Naive thymus-derived CD4-positive, alpha-beta T cell (primary cell): ENCODE measurements at regions not wholly inside any gene's neighbourhood (a gene's known extent, or its start where the extent isn't known, plus 50 kb on each side); places are given as distances from the start of the nearest gene placed in this dataset.

Source experiments
- ATAC-seq: fragments of 150-1000 bp; cut with Tn5 transposase; 2 replicates; pipeline ENCODE4 v1.10.0; 2021; ENCODE audit warnings: mild to moderate bottlenecking, moderate library complexity
- CTCF ChIA-PET: fragments of 350-600 bp; sonication (Branson Sonifier 250); formaldehyde crosslinking; loops from one replicate; lab custom pipeline; 2021; ENCODE audit warnings: antibody characterized with exemption; lab: Charles Lee
- POLR2A ChIA-PET: fragments of 350-600 bp; sonication (Branson Sonifier 250); formaldehyde crosslinking; loops from one replicate; lab custom pipeline; 2021; ENCODE audit warnings: antibody characterized with exemption, inconsistent platforms; lab: Charles Lee
- DNase-seq, 9 donors: peaks; one replicate each; pipeline versions ENCODE4 v3.0.0 to v3.0.0-alpha.2; 2020 to 2022; ENCODE audit warnings: mixed read lengths in 1 of 9
- H3K27ac ChIP-seq: one replicate; pipeline ENCODE4 v1.7.0; 2013; ENCODE audit warnings: mild to moderate bottlenecking, low read depth, low read length, moderate library complexity
- H3K27me3 ChIP-seq, 2 donors: one replicate each; pipeline ENCODE4 v1.7.0; 2013; ENCODE audit warnings: low read length in 2 of 2, mild to moderate bottlenecking in 2 of 2, moderate library complexity in 2 of 2; ENCODE audit not compliant: control insufficient read depth in 2 of 2, insufficient read depth in 2 of 2
- H3K36me3 ChIP-seq, 3 experiments: 1 replicate in 2 of 3; 2 replicates in 1 of 3; pipeline ENCODE4 v1.7.0; 2013; ENCODE audit warnings: low read length in 3 of 3, mild to moderate bottlenecking in 3 of 3, moderate library complexity in 1 of 3; ENCODE audit not compliant: insufficient read depth in 3 of 3, control insufficient read depth in 2 of 3
- H3K4me1 ChIP-seq, 2 donors: one replicate each; pipeline ENCODE4 v1.7.0; 2013; ENCODE audit warnings: low read length in 2 of 2, mild to moderate bottlenecking in 2 of 2, moderate library complexity in 1 of 2; ENCODE audit not compliant: control insufficient read depth in 2 of 2, insufficient read depth in 2 of 2
- H3K4me3 ChIP-seq: 2 replicates; pipeline ENCODE4 v1.7.0; 2013; ENCODE audit warnings: mild to moderate bottlenecking, low read length
- H3K9me3 ChIP-seq, 3 experiments: 1 replicate in 2 of 3; 2 replicates in 1 of 3; pipeline ENCODE4 v1.7.0; 2013; ENCODE audit warnings: low read length in 3 of 3; ENCODE audit not compliant: control insufficient read depth in 2 of 3
- H3K27ac Mint-ChIP-seq, 9 donors: one replicate each; pipeline ENCODE4 v1.8.0; 2020 to 2022; ENCODE audit warnings: mixed read lengths in 9 of 9, mild to moderate bottlenecking in 8 of 9, moderate library complexity in 5 of 9, inconsistent platforms in 2 of 9
- H3K27me3 Mint-ChIP-seq, 5 donors: one replicate each; pipeline ENCODE4 v1.8.0; 2021 to 2022; ENCODE audit warnings: mixed read lengths in 5 of 5, mild to moderate bottlenecking in 1 of 5
- H3K36me3 Mint-ChIP-seq, 5 donors: one replicate each; pipeline ENCODE4 v1.8.0; 2020 to 2022; ENCODE audit warnings: mixed read lengths in 5 of 5, mild to moderate bottlenecking in 3 of 5, inconsistent platforms in 1 of 5
- H3K4me1 Mint-ChIP-seq, 7 donors: one replicate each; pipeline ENCODE4 v1.8.0; 2020 to 2022; ENCODE audit warnings: mixed read lengths in 7 of 7, mild to moderate bottlenecking in 3 of 7, inconsistent platforms in 1 of 7
- H3K4me3 Mint-ChIP-seq, 10 donors: one replicate each; pipeline ENCODE4 v1.8.0; 2020 to 2022; ENCODE audit warnings: mild to moderate bottlenecking in 10 of 10, mixed read lengths in 10 of 10, moderate library complexity in 6 of 10, inconsistent platforms in 2 of 10
- H3K9me3 Mint-ChIP-seq, 11 donors: one replicate each; pipeline ENCODE4 v1.8.0; 2020 to 2022; ENCODE audit warnings: mixed read lengths in 11 of 11, mild to moderate bottlenecking in 4 of 11, inconsistent platforms in 1 of 11, moderate library complexity in 1 of 11
- intact Hi-C, 2 donors: fragments of 100-400 bp; cut with micrococcal nuclease; formaldehyde crosslinking; loops; one replicate each; pipeline ENCODE4 v1.15.1; 2023

DNA sequence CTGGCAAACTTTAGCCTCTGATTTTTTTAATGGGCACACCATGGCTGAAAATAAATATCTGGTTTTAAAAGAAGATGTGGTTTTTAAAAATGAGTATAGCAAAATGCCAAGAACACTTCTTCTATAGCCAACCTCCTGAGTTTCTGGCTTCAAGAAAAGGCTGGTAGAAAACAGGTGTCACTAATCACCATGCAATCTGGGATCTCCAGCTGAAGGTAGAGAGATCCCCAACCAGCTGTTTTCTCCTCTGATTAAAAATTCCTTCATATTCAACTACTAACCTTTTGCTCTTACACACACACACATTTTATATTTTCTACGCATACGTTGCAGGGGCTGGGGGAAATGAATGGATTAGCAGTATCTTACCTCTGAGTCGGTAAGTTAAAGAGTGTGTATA lies 279.6 kb upstream of the ROBO2 start:
- H3K9me3 Mint-ChIP-seq, result peaks cover 0 to 19% (median 5%) of the 10 kb centered on the region in 11 donors
- ChIA-PET POLR2A (no interaction called here), CTCF (interaction anchor here (0.7 kb wide), 1 partner anchor 50 kb away, joined by 3 read pairs; no protein-coding TSS in a partner anchor)
- no peaks in the 10 kb centered on the region for H3K4me1 ChIP-seq
- H3K36me3 ChIP-seq, result no peaks in the 10 kb centered on the region
- no peak overlapping the region for H3K27ac ChIP-seq
- H3K27ac Mint-ChIP-seq, result no peak overlapping the region
- H3K4me3 ChIP-seq, result no peak overlapping the region
- H3K4me3 Mint-ChIP-seq, result no peak overlapping the region
- no peaks in the 10 kb centered on the region for H3K9me3 ChIP-seq
- intact Hi-C loops, result no loop called here
- no peaks in the 10 kb centered on the region for H3K36me3 Mint-ChIP-seq
- no peak for ATAC-seq
- no peaks in the 10 kb centered on the region for H3K27me3 Mint-ChIP-seq
- no peak for DNase-seq
- no peaks in the 10 kb centered on the region for H3K4me1 Mint-ChIP-seq
- H3K27me3 ChIP-seq, result no peaks in the 10 kb centered on the region

GRCh38 chr3:76765511-76765910 lies 274.4 kb upstream of the ROBO2 start:
- no peaks in the 10 kb centered on the region for H3K27me3 ChIP-seq
- H3K4me3 Mint-ChIP-seq, result no peak overlapping the region
- no peaks in the 10 kb centered on the region for H3K4me1 ChIP-seq
- H3K27ac Mint-ChIP-seq, result no peak overlapping the region
- H3K36me3 Mint-ChIP-seq, result no peaks in the 10 kb centered on the region
- no peak for DNase-seq
- no peaks in the 10 kb centered on the region for H3K4me1 Mint-ChIP-seq
- ATAC-seq, result no peak
- no peaks in the 10 kb centered on the region for H3K9me3 ChIP-seq
- no peak overlapping the region for H3K27ac ChIP-seq
- H3K4me3 ChIP-seq, result no peak overlapping the region
- ChIA-PET CTCF (no interaction called here), POLR2A (no interaction called here)
- intact Hi-C loops, result no loop called here
- peaks cover 0 to 27% (median 4%) of the 10 kb centered on the region in 11 donors for H3K9me3 Mint-ChIP-seq
- no peaks in the 10 kb centered on the region for H3K27me3 Mint-ChIP-seq
- H3K36me3 ChIP-seq, result no peaks in the 10 kb centered on the region

GRCh38 chr3:76768912-76769311 lies 271.0 kb upstream of the ROBO2 start:
- Mint-ChIP-seq H3K9me3 (peaks cover 0 to 30% (median 4%) of the 10 kb centered on the region in 11 donors), H3K4me1 (no peaks in the 10 kb centered on the region), H3K4me3 (no peak overlapping the region), H3K27me3 (no peaks in the 10 kb centered on the region), H3K27ac (no peak overlapping the region), H3K36me3 (no peaks in the 10 kb centered on the region)
- Histone ChIP-seq H3K4me3 (no peak overlapping the region), H3K4me1 (no peaks in the 10 kb centered on the region), H3K27ac (no peak overlapping the region), H3K9me3 (no peaks in the 10 kb centered on the region), H3K36me3 (no peaks in the 10 kb centered on the region), H3K27me3 (no peaks in the 10 kb centered on the region)
- intact Hi-C loops, result no loop called here
- CTCF ChIA-PET, result no interaction called here
- DNase-seq (no peak), ATAC-seq (no peak)
- POLR2A ChIA-PET, result no interaction called here

DNA sequence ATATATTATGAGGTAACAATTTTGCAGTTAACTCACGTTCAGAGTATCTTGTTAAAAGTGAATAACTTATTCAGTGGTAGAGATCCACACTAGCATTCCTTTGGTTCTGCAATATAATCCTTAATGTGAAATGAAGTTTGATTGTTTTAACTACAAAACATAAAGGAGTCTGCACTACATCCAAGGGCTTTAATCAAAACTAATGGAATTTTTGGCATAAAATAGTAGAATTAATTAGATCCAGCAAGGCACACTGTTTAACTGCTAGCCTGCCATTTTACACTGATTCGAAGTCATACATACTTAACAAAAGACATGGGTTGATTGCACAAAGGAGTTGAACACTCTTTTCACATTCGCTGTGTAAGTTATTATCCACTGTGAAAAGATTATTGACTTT lies 263.0 kb upstream of the ROBO2 start:
- ATAC-seq, result no peak
- Histone ChIP-seq H3K27me3 (no peaks in the 10 kb centered on the region), H3K36me3 (no peaks in the 10 kb centered on the region), H3K9me3 (peaks cover 0 to 3% (median 0%) of the 10 kb centered on the region in 3 experiments), H3K4me1 (no peaks in the 10 kb centered on the region), H3K27ac (no peak overlapping the region), H3K4me3 (no peak overlapping the region)
- CTCF ChIA-PET, result no interaction called here
- no peak overlapping the region for H3K4me3 Mint-ChIP-seq
- intact Hi-C loops, result no loop called here
- H3K27me3 Mint-ChIP-seq, result no peaks in the 10 kb centered on the region
- H3K9me3 Mint-ChIP-seq, result peaks cover 0 to 49% (median 6%) of the 10 kb centered on the region in 11 donors
- POLR2A ChIA-PET, result no interaction called here
- H3K4me1 Mint-ChIP-seq, result no peaks in the 10 kb centered on the region
- H3K36me3 Mint-ChIP-seq, result no peaks in the 10 kb centered on the region
- no peak overlapping the region for H3K27ac Mint-ChIP-seq
- no peak for DNase-seq

DNA sequence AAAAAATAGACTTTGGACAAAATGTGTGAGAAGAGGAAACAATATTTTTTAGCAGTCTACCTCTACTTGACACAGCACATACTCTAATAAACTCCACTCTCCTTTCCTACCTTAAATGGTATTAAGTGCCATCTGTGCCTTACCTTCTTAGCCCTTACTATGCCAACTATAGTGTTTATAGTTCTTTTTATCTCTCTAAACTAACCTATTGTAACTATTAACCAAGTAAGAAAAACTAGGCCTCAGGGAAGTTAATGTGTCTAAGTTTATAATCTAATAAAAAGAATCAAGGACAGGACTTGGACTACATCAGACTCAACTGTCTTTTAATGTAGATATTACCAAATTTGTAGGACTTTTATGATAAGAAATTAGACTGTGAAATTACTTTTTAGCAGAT lies 251.7 kb upstream of the ROBO2 start:
- DNase-seq (no peak), ATAC-seq (no peak)
- Mint-ChIP-seq H3K4me1 (no peaks in the 10 kb centered on the region), H3K27ac (no peak overlapping the region), H3K4me3 (no peak overlapping the region), H3K27me3 (no peaks in the 10 kb centered on the region), H3K9me3 (peaks cover 0 to 21% (median 7%) of the 10 kb centered on the region in 11 donors), H3K36me3 (no peaks in the 10 kb centered on the region)
- Histone ChIP-seq H3K36me3 (no peaks in the 10 kb centered on the region), H3K27ac (no peak overlapping the region), H3K4me3 (no peak overlapping the region), H3K9me3 (no peaks in the 10 kb centered on the region), H3K27me3 (no peaks in the 10 kb centered on the region), H3K4me1 (no peaks in the 10 kb centered on the region)
- POLR2A ChIA-PET, result no interaction called here
- intact Hi-C loops, result no loop called here
- CTCF ChIA-PET, result no interaction called here

DNA sequence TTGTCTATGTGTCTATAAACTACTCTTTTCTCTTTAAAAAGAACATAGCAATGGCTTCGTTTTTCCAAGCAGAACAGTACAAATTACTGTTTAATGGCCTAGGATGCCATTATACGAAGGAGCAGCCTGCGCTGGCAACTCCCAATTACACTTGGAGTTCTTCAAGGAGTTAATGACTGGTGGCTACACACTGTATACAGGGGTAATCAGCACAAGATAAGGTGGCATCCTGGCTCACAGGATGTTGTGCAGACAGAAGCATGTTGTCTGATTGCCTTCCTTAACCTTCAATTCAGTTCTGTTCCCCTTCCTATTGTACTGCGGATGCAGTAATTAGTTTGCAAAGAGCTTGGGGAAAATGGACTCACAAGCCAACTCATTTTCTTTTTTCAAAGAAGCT lies 250.7 kb upstream of the ROBO2 start:
- Mint-ChIP-seq H3K4me3 (no peak overlapping the region), H3K27ac (no peak overlapping the region), H3K36me3 (no peaks in the 10 kb centered on the region), H3K4me1 (no peaks in the 10 kb centered on the region), H3K27me3 (no peaks in the 10 kb centered on the region), H3K9me3 (peaks cover 0 to 17% (median 6%) of the 10 kb centered on the region in 11 donors)
- DNase-seq (no peak), ATAC-seq (no peak)
- intact Hi-C loops, result no loop called here
- Histone ChIP-seq H3K4me3 (no peak overlapping the region), H3K9me3 (no peaks in the 10 kb centered on the region), H3K27me3 (no peaks in the 10 kb centered on the region), H3K4me1 (no peaks in the 10 kb centered on the region), H3K36me3 (no peaks in the 10 kb centered on the region), H3K27ac (no peak overlapping the region)
- CTCF ChIA-PET, result no interaction called here
- POLR2A ChIA-PET, result no interaction called here

GRCh38 chr3:76811418-76811817 lies 228.5 kb upstream of the ROBO2 start:
- no peak overlapping the region for H3K4me3 Mint-ChIP-seq
- Histone ChIP-seq H3K36me3 (no peaks in the 10 kb centered on the region), H3K9me3 (peaks cover 0 to 3% (median 0%) of the 10 kb centered on the region in 3 experiments), H3K27ac (no peak overlapping the region), H3K4me3 (no peak overlapping the region), H3K27me3 (no peaks in the 10 kb centered on the region), H3K4me1 (no peaks in the 10 kb centered on the region)
- H3K9me3 Mint-ChIP-seq, result peaks cover 0 to 45% (median 7%) of the 10 kb centered on the region in 11 donors
- DNase-seq (no peak), ATAC-seq (no peak)
- no peaks in the 10 kb centered on the region for H3K36me3 Mint-ChIP-seq
- POLR2A ChIA-PET, result no interaction called here
- CTCF ChIA-PET, result no interaction called here
- no peaks in the 10 kb centered on the region for H3K27me3 Mint-ChIP-seq
- H3K4me1 Mint-ChIP-seq, result no peaks in the 10 kb centered on the region
- no peak overlapping the region for H3K27ac Mint-ChIP-seq
- intact Hi-C loops, result no loop called here
